Activated naive CD8-positive, alpha-beta T cell (primary cell): ENCODE measurements at regions not wholly inside any gene's neighbourhood (a gene's known extent, or its start where the extent isn't known, plus 50 kb on each side); places are given as distances from the start of the nearest gene placed in this dataset.
A peak's percentile ranks its signal among the peaks of the same experiment; 100 is the strongest.
"Not testable (repeated sequence)": the region's sequence is repeated elsewhere in the genome, so short reads cannot be mapped to it uniquely, and the experiment has no call there.

Experiments
- H3K27ac Mint-ChIP-seq: one replicate; pipeline ENCODE4 v1.8.0; 2021; ENCODE audit warnings: mixed read lengths
- H3K27me3 Mint-ChIP-seq: one replicate; pipeline ENCODE4 v1.8.0; 2021; ENCODE audit warnings: mixed read lengths
- H3K36me3 Mint-ChIP-seq: one replicate; pipeline ENCODE4 v1.8.0; 2021; ENCODE audit warnings: mixed read lengths
- H3K4me1 Mint-ChIP-seq: one replicate; pipeline ENCODE4 v1.8.0; 2021; ENCODE audit warnings: low read depth, mixed read lengths
- H3K4me3 Mint-ChIP-seq: one replicate; pipeline ENCODE4 v1.8.0; 2021; ENCODE audit warnings: mild to moderate bottlenecking, mixed read lengths
- H3K9me3 Mint-ChIP-seq: one replicate; pipeline ENCODE4 v1.8.0; 2021; ENCODE audit warnings: low read depth, mixed read lengths

GRCh38 chr16:29144669-29145062 lies 159.8 kb downstream of the LAT start:
- not testable (repeated sequence) for H3K36me3 Mint-ChIP-seq, H3K4me3 Mint-ChIP-seq

GRCh38 chr16:29143739-29144668 lies 159.2 kb downstream of the LAT start:
- not testable (repeated sequence) for H3K9me3 Mint-ChIP-seq, H3K36me3 Mint-ChIP-seq, H3K27me3 Mint-ChIP-seq, H3K27ac Mint-ChIP-seq, H3K4me3 Mint-ChIP-seq
- H3K4me1 Mint-ChIP-seq, result peaks cover 32% of the 10 kb centered on the region

More at GRCh38 chr16:29144669-29145062, 159.8 kb downstream of the LAT start:
- H3K27me3 Mint-ChIP-seq, H3K9me3 Mint-ChIP-seq, H3K27ac Mint-ChIP-seq: not testable (repeated sequence)
- H3K4me1 Mint-ChIP-seq, result peaks cover 38% of the 10 kb centered on the region

GRCh38 chr16:29142506-29142905 lies 157.7 kb downstream of the LAT start:
- Mint-ChIP-seq H3K4me1 (peaks cover 25% of the 10 kb centered on the region), H3K27ac (peak overlapping the region; percentile 7)
- H3K9me3 Mint-ChIP-seq, H3K4me3 Mint-ChIP-seq, H3K27me3 Mint-ChIP-seq, H3K36me3 Mint-ChIP-seq: not testable (repeated sequence)

GRCh38 chr16:29141586-29142324 lies 156.9 kb downstream of the LAT start:
- Mint-ChIP-seq H3K27ac (no peak overlapping the region), H3K4me1 (peaks cover 24% of the 10 kb centered on the region), H3K4me3 (no peak overlapping the region), H3K27me3 (no peaks in the 10 kb centered on the region), H3K36me3 (peaks cover 5% of the 10 kb centered on the region), H3K9me3 (no peaks in the 10 kb centered on the region)

GRCh38 chr16:29141121-29141520 lies 156.3 kb downstream of the LAT start:
- not testable (repeated sequence) for H3K27me3 Mint-ChIP-seq, H3K4me3 Mint-ChIP-seq, H3K36me3 Mint-ChIP-seq, H3K9me3 Mint-ChIP-seq, H3K27ac Mint-ChIP-seq
- H3K4me1 Mint-ChIP-seq, result peaks cover 24% of the 10 kb centered on the region

- H3K4me3 Mint-ChIP-seq, H3K36me3 Mint-ChIP-seq, H3K27ac Mint-ChIP-seq, H3K9me3 Mint-ChIP-seq, H3K27me3 Mint-ChIP-seq: not testable (repeated sequence)
- peaks cover 15% of the 10 kb centered on the region for H3K4me1 Mint-ChIP-seq
Observed at GRCh38 chr16:29139901-29140855, 155.3 kb downstream of the LAT start.

- H3K36me3 Mint-ChIP-seq, result peaks cover 8% of the 10 kb centered on the region
- no peaks in the 10 kb centered on the region for H3K27me3 Mint-ChIP-seq
- no peak overlapping the region for H3K27ac Mint-ChIP-seq
Observed at GRCh38 chr16:29139261-29139802, 154.5 kb downstream of the LAT start.

GRCh38 chr16:29138698-29139097 lies 153.8 kb downstream of the LAT start:
- not testable (repeated sequence) for H3K27ac Mint-ChIP-seq, H3K9me3 Mint-ChIP-seq, H3K36me3 Mint-ChIP-seq, H3K27me3 Mint-ChIP-seq, H3K4me3 Mint-ChIP-seq
- H3K4me1 Mint-ChIP-seq, result peaks cover 10% of the 10 kb centered on the region

More at GRCh38 chr16:29139261-29139802, 154.5 kb downstream of the LAT start:
- Mint-ChIP-seq H3K4me1 (peaks cover 12% of the 10 kb centered on the region), H3K9me3 (no peaks in the 10 kb centered on the region), H3K4me3 (no peak overlapping the region)

- not testable (repeated sequence) for H3K9me3 Mint-ChIP-seq, H3K36me3 Mint-ChIP-seq, H3K4me1 Mint-ChIP-seq, H3K27ac Mint-ChIP-seq, H3K4me3 Mint-ChIP-seq, H3K27me3 Mint-ChIP-seq
Observed at GRCh38 chr16:29137894-29138662, 153.2 kb downstream of the LAT start.

GRCh38 chr16:29137461-29137860 lies 152.6 kb downstream of the LAT start:
- not testable (repeated sequence) for H3K27me3 Mint-ChIP-seq, H3K36me3 Mint-ChIP-seq, H3K27ac Mint-ChIP-seq, H3K4me3 Mint-ChIP-seq, H3K4me1 Mint-ChIP-seq, H3K9me3 Mint-ChIP-seq

GRCh38 chr16:29136916-29137315 lies 152.1 kb downstream of the LAT start:
- not testable (repeated sequence) for H3K27ac Mint-ChIP-seq, H3K27me3 Mint-ChIP-seq, H3K4me1 Mint-ChIP-seq, H3K36me3 Mint-ChIP-seq, H3K9me3 Mint-ChIP-seq, H3K4me3 Mint-ChIP-seq

- H3K4me1 Mint-ChIP-seq, H3K9me3 Mint-ChIP-seq, H3K27me3 Mint-ChIP-seq, H3K27ac Mint-ChIP-seq, H3K36me3 Mint-ChIP-seq, H3K4me3 Mint-ChIP-seq: not testable (repeated sequence)
Observed at GRCh38 chr16:29136046-29136696, 151.3 kb downstream of the LAT start.

- H3K27ac Mint-ChIP-seq, result not testable (repeated sequence)
Observed at GRCh38 chr16:29135098-29135497, 150.2 kb downstream of the LAT start.

More at GRCh38 chr16:29135098-29135497, 150.2 kb downstream of the LAT start:
- H3K36me3 Mint-ChIP-seq, H3K9me3 Mint-ChIP-seq, H3K4me3 Mint-ChIP-seq, H3K27me3 Mint-ChIP-seq, H3K4me1 Mint-ChIP-seq: not testable (repeated sequence)
